NCI-H2171 (cell line): ENCODE measurements at regions not wholly inside any gene's neighbourhood (a gene's known extent, or its start where the extent isn't known, plus 50 kb on each side); places are given as distances from the start of the nearest gene placed in this dataset.

Experiments used
- DNase-seq: peaks from one replicate; lab custom pipeline; 2025; lab: John Stamatoyannopoulos, UW

GRCh38 chr2:129253461-129253812, 726.0 kb upstream of the RAB6C start:
- DNase-seq: peak; percentile 44

- no peak for DNase-seq
Measured at GRCh38 chr2:129254718-129255117, 724.7 kb upstream of the RAB6C start.

- DNase-seq: no peak
Measured at GRCh38 chr2:129255610-129256313, 723.7 kb upstream of the RAB6C start.

GRCh38 chr2:129256642-129257041, 722.8 kb upstream of the RAB6C start:
- no peak for DNase-seq

- DNase-seq: peak; percentile 8
Measured at GRCh38 chr2:129262934-129263333, 716.5 kb upstream of the RAB6C start.

GRCh38 chr2:129263939-129264338, 715.5 kb upstream of the RAB6C start:
- no peak for DNase-seq

GRCh38 chr2:129267559-129267958, 711.9 kb upstream of the RAB6C start:
- DNase-seq: no peak

- DNase-seq: no peak
Measured at GRCh38 chr2:129273266-129274037, 706.0 kb upstream of the RAB6C start.

GRCh38 chr2:129274038-129274415, 705.4 kb upstream of the RAB6C start:
- no peak for DNase-seq

GRCh38 chr2:129274918-129275317, 704.5 kb upstream of the RAB6C start:
- no peak for DNase-seq

- no peak for DNase-seq
Measured at GRCh38 chr2:129275706-129276105, 703.8 kb upstream of the RAB6C start.

- DNase-seq: no peak
Measured at GRCh38 chr2:129276978-129277584, 702.4 kb upstream of the RAB6C start.

- peak; percentile 55 for DNase-seq
Measured at GRCh38 chr2:129277585-129277981, 701.9 kb upstream of the RAB6C start.

- peak; percentile 58 for DNase-seq
Measured at GRCh38 chr2:129281791-129282530, 697.5 kb upstream of the RAB6C start.

GRCh38 chr2:129285012-129285411, 694.5 kb upstream of the RAB6C start:
- DNase-seq: no peak

- DNase-seq: peak; percentile 56
Measured at GRCh38 chr2:129293326-129293725, 686.1 kb upstream of the RAB6C start.

- DNase-seq: no peak
Measured at GRCh38 chr2:129296396-129296795, 683.1 kb upstream of the RAB6C start.

- no peak for DNase-seq
Measured at GRCh38 chr2:129296806-129297205, 682.7 kb upstream of the RAB6C start.

GRCh38 chr2:129297430-129297829, 682.0 kb upstream of the RAB6C start:
- DNase-seq: no peak

- DNase-seq: no peak
Measured at GRCh38 chr2:129299338-129299737, 680.1 kb upstream of the RAB6C start.

GRCh38 chr2:129299756-129300155, 679.7 kb upstream of the RAB6C start:
- no peak for DNase-seq

GRCh38 chr2:129300456-129300855, 679.0 kb upstream of the RAB6C start:
- DNase-seq: no peak
